K562 (cell line): ENCODE measurements at regions not wholly inside any gene's neighbourhood (a gene's known extent, or its start where the extent isn't known, plus 50 kb on each side); places are given as distances from the start of the nearest gene placed in this dataset.

ENCODE experiments used
- HNRNPUL1 ChIP-seq: fragments of 200-400 bp; formaldehyde crosslinking; IDR thresholded peaks from 2 replicates; pipeline ENCODE4 v1.6.1; 2017; ENCODE audit warnings: low read length
- ZNF239 ChIP-seq: fragments of 250-450 bp; sonication (Bioruptor Pico); IDR thresholded peaks from 2 replicates; pipeline ENCODE4 v1.4.0; 2020; ENCODE audit warnings: mild to moderate bottlenecking
- TF ChIP-seq, protein P1 (sequence below): fragments of 450-650 bp; IDR thresholded peaks from 2 replicates; pipeline ENCODE4 v1.6.1; 2016; ENCODE audit warnings: mild to moderate bottlenecking, moderate library complexity
- TF ChIP-seq, protein P2 (sequence below), 2 experiments: fragments of 200-800 bp in 1 of 2; sonication (Bioruptor generic) in 1 of 2; sonication (generic) in 1 of 2; formaldehyde crosslinking in 1 of 2; IDR thresholded peaks in 1 of 2; conservative IDR thresholded peaks in 1 of 2; 2 replicates each; pipeline versions ENCODE4 v1.5.0 to v1.6.1; 2016 to 2020; ENCODE audit warnings: missing compliant biosample characterization in 1 of 2, missing genetic modification characterization in 1 of 2, missing genetic modification reagents in 1 of 2
- TF ChIP-seq, protein P3 (sequence below): fragments of 150-350 bp; conservative IDR thresholded peaks from 2 replicates; pipeline ENCODE4 v1.6.1; 2014; ENCODE audit warnings: low read length
- TF ChIP-seq, protein P4 (sequence below): sonication (generic); formaldehyde crosslinking; IDR thresholded peaks from 2 replicates; pipeline ENCODE4 v1.8.1; 2023; ENCODE audit warnings: missing genetic modification reagents, mild to moderate bottlenecking, borderline replicate concordance

DNA sequence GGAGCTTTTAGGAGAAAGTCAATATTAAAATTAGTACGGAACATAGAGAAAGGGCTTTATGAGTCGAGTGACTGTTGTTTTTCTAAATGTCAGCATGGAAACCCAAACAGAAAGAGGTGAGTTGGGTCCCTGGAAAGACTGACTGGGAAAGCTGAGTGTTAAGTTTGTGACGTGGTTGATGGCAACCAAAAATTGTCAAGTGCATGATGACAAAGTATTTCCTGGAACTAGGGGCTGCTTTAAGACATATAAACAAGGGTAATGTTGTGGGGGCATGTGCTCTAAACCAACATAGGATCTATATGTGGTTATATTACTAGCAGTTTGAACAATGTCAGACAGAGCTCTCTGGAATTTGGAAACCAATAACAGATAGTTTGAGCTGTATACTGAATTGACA, 50.9 kb upstream of the GPD2 start (continued):
- TF ChIP-seq, protein P1, sequence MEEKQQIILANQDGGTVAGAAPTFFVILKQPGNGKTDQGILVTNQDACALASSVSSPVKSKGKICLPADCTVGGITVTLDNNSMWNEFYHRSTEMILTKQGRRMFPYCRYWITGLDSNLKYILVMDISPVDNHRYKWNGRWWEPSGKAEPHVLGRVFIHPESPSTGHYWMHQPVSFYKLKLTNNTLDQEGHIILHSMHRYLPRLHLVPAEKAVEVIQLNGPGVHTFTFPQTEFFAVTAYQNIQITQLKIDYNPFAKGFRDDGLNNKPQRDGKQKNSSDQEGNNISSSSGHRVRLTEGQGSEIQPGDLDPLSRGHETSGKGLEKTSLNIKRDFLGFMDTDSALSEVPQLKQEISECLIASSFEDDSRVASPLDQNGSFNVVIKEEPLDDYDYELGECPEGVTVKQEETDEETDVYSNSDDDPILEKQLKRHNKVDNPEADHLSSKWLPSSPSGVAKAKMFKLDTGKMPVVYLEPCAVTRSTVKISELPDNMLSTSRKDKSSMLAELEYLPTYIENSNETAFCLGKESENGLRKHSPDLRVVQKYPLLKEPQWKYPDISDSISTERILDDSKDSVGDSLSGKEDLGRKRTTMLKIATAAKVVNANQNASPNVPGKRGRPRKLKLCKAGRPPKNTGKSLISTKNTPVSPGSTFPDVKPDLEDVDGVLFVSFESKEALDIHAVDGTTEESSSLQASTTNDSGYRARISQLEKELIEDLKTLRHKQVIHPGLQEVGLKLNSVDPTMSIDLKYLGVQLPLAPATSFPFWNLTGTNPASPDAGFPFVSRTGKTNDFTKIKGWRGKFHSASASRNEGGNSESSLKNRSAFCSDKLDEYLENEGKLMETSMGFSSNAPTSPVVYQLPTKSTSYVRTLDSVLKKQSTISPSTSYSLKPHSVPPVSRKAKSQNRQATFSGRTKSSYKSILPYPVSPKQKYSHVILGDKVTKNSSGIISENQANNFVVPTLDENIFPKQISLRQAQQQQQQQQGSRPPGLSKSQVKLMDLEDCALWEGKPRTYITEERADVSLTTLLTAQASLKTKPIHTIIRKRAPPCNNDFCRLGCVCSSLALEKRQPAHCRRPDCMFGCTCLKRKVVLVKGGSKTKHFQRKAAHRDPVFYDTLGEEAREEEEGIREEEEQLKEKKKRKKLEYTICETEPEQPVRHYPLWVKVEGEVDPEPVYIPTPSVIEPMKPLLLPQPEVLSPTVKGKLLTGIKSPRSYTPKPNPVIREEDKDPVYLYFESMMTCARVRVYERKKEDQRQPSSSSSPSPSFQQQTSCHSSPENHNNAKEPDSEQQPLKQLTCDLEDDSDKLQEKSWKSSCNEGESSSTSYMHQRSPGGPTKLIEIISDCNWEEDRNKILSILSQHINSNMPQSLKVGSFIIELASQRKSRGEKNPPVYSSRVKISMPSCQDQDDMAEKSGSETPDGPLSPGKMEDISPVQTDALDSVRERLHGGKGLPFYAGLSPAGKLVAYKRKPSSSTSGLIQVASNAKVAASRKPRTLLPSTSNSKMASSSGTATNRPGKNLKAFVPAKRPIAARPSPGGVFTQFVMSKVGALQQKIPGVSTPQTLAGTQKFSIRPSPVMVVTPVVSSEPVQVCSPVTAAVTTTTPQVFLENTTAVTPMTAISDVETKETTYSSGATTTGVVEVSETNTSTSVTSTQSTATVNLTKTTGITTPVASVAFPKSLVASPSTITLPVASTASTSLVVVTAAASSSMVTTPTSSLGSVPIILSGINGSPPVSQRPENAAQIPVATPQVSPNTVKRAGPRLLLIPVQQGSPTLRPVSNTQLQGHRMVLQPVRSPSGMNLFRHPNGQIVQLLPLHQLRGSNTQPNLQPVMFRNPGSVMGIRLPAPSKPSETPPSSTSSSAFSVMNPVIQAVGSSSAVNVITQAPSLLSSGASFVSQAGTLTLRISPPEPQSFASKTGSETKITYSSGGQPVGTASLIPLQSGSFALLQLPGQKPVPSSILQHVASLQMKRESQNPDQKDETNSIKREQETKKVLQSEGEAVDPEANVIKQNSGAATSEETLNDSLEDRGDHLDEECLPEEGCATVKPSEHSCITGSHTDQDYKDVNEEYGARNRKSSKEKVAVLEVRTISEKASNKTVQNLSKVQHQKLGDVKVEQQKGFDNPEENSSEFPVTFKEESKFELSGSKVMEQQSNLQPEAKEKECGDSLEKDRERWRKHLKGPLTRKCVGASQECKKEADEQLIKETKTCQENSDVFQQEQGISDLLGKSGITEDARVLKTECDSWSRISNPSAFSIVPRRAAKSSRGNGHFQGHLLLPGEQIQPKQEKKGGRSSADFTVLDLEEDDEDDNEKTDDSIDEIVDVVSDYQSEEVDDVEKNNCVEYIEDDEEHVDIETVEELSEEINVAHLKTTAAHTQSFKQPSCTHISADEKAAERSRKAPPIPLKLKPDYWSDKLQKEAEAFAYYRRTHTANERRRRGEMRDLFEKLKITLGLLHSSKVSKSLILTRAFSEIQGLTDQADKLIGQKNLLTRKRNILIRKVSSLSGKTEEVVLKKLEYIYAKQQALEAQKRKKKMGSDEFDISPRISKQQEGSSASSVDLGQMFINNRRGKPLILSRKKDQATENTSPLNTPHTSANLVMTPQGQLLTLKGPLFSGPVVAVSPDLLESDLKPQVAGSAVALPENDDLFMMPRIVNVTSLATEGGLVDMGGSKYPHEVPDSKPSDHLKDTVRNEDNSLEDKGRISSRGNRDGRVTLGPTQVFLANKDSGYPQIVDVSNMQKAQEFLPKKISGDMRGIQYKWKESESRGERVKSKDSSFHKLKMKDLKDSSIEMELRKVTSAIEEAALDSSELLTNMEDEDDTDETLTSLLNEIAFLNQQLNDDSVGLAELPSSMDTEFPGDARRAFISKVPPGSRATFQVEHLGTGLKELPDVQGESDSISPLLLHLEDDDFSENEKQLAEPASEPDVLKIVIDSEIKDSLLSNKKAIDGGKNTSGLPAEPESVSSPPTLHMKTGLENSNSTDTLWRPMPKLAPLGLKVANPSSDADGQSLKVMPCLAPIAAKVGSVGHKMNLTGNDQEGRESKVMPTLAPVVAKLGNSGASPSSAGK = 0 out of 2 replicates have a peak, but pooled peaks have one; percentile 36
- TF ChIP-seq ZNF239 (CRISPR knock-in tag) = no peak
- no peak for TF ChIP-seq HNRNPUL1
- TF ChIP-seq, protein P2, sequence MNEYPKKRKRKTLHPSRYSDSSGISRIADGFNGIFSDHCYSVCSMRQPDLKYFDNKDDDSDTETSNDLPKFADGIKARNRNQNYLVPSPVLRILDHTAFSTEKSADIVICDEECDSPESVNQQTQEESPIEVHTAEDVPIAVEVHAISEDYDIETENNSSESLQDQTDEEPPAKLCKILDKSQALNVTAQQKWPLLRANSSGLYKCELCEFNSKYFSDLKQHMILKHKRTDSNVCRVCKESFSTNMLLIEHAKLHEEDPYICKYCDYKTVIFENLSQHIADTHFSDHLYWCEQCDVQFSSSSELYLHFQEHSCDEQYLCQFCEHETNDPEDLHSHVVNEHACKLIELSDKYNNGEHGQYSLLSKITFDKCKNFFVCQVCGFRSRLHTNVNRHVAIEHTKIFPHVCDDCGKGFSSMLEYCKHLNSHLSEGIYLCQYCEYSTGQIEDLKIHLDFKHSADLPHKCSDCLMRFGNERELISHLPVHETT (CRISPR knock-in tag; conservative IDR thresholded peaks at IDR 0.05 in 1 of 2, IDR thresholded peaks at IDR 0.05 in 1 of 2) = no peak
- TF ChIP-seq, protein P3, sequence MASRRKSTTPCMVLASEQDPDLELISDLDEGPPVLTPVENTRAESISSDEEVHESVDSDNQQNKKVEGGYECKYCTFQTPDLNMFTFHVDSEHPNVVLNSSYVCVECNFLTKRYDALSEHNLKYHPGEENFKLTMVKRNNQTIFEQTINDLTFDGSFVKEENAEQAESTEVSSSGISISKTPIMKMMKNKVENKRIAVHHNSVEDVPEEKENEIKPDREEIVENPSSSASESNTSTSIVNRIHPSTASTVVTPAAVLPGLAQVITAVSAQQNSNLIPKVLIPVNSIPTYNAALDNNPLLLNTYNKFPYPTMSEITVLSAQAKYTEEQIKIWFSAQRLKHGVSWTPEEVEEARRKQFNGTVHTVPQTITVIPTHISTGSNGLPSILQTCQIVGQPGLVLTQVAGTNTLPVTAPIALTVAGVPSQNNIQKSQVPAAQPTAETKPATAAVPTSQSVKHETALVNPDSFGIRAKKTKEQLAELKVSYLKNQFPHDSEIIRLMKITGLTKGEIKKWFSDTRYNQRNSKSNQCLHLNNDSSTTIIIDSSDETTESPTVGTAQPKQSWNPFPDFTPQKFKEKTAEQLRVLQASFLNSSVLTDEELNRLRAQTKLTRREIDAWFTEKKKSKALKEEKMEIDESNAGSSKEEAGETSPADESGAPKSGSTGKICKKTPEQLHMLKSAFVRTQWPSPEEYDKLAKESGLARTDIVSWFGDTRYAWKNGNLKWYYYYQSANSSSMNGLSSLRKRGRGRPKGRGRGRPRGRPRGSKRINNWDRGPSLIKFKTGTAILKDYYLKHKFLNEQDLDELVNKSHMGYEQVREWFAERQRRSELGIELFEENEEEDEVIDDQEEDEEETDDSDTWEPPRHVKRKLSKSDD = no peak
- TF ChIP-seq, protein P4, sequence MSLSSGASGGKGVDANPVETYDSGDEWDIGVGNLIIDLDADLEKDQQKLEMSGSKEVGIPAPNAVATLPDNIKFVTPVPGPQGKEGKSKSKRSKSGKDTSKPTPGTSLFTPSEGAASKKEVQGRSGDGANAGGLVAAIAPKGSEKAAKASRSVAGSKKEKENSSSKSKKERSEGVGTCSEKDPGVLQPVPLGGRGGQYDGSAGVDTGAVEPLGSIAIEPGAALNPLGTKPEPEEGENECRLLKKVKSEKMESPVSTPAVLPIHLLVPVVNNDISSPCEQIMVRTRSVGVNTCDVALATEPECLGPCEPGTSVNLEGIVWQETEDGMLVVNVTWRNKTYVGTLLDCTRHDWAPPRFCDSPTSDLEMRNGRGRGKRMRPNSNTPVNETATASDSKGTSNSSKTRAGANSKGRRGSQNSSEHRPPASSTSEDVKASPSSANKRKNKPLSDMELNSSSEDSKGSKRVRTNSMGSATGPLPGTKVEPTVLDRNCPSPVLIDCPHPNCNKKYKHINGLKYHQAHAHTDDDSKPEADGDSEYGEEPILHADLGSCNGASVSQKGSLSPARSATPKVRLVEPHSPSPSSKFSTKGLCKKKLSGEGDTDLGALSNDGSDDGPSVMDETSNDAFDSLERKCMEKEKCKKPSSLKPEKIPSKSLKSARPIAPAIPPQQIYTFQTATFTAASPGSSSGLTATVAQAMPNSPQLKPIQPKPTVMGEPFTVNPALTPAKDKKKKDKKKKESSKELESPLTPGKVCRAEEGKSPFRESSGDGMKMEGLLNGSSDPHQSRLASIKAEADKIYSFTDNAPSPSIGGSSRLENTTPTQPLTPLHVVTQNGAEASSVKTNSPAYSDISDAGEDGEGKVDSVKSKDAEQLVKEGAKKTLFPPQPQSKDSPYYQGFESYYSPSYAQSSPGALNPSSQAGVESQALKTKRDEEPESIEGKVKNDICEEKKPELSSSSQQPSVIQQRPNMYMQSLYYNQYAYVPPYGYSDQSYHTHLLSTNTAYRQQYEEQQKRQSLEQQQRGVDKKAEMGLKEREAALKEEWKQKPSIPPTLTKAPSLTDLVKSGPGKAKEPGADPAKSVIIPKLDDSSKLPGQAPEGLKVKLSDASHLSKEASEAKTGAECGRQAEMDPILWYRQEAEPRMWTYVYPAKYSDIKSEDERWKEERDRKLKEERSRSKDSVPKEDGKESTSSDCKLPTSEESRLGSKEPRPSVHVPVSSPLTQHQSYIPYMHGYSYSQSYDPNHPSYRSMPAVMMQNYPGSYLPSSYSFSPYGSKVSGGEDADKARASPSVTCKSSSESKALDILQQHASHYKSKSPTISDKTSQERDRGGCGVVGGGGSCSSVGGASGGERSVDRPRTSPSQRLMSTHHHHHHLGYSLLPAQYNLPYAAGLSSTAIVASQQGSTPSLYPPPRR = no peak
